ENCODE measurements at regions not wholly inside any gene's neighbourhood (a gene's known extent, or its start where the extent isn't known, plus 50 kb on each side); places are given as distances from the start of the nearest gene placed in this dataset.

DNA sequence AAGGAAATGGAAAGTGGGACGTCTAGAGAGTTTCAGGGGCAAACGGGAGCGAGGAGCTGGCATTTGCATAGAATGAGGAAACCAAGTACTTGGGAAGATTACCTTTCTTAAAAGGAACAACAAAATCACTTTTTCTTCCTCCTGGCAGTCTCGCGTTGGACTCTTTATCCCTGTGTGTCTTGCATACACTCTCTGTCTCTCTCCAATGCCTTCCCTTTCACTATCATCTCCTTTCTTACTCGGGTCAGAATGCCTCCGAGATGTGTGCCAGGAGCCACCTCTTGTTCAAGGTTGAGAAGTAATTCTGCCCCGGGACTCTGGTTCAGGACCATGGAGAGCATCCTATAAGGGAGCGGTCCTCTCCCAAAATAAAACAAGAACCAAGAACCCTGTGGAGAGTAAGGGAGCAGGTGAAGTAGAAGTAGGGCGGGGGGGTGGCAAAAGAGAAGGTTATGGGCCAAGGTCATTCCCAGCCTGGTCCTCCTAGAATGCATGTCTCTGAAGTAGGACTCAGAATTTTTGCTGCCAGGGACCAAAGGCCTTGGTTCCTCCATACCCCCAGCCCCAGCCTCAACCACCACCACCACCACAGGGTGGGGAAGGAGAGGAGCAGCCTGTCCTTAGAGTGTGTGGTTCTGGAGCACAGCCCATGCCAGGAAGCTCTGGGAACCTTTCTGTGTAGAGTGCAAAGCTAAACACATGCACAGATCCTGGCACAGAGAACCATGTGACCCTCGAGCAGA lies 72.1 kb upstream of the ARAP3 start:
- no peak for TF ChIP-seq NR0B2 (CRISPR knock-in tag; IDR thresholded peaks at IDR 0.05)
- TF ChIP-seq TCF7L2 (IDR thresholded peaks at IDR 0.05; ENCODE audit: low read depth, low read length), result no peak
- TF ChIP-seq TBP (CRISPR knock-in tag; IDR thresholded peaks at IDR 0.05), result no peak
- TF ChIP-seq, protein P1, sequence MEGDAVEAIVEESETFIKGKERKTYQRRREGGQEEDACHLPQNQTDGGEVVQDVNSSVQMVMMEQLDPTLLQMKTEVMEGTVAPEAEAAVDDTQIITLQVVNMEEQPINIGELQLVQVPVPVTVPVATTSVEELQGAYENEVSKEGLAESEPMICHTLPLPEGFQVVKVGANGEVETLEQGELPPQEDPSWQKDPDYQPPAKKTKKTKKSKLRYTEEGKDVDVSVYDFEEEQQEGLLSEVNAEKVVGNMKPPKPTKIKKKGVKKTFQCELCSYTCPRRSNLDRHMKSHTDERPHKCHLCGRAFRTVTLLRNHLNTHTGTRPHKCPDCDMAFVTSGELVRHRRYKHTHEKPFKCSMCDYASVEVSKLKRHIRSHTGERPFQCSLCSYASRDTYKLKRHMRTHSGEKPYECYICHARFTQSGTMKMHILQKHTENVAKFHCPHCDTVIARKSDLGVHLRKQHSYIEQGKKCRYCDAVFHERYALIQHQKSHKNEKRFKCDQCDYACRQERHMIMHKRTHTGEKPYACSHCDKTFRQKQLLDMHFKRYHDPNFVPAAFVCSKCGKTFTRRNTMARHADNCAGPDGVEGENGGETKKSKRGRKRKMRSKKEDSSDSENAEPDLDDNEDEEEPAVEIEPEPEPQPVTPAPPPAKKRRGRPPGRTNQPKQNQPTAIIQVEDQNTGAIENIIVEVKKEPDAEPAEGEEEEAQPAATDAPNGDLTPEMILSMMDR (CRISPR knock-in tag; IDR thresholded peaks at IDR 0.05), result no peak
- no peak for TF ChIP-seq BRD4 (CRISPR knock-in tag; IDR thresholded peaks at IDR 0.05)

All from HepG2 (cell line).